Mucosa of descending colon (tissue), 3 donors: ENCODE measurements at regions not wholly inside any gene's neighbourhood (a gene's known extent, or its start where the extent isn't known, plus 50 kb on each side); places are given as distances from the start of the nearest gene placed in this dataset.

Source experiments
- ATAC-seq: fragments of 200-7000 bp; cut with Tn5 transposase; one replicate; pipeline ENCODE4 v1.9.1; 2020; ENCODE audit warnings: mild to moderate bottlenecking, moderate library complexity
- DNase-seq, 3 donors: peaks; one replicate each; pipeline ENCODE4 v3.0.0-alpha.2; 2020
- H3K36me3 ChIP-seq: fragments of 200-600 bp; one replicate; pipeline ENCODE4 v1.8.0; 2021; ENCODE audit warnings: low read depth, mild to moderate bottlenecking
- H3K4me1 ChIP-seq: fragments of 200-600 bp; one replicate; pipeline ENCODE4 v1.8.0; 2021; ENCODE audit warnings: low read depth, mild to moderate bottlenecking
- H3K4me3 ChIP-seq: fragments of 200-600 bp; one replicate; pipeline ENCODE4 v1.8.0; 2021; ENCODE audit warnings: mild to moderate bottlenecking
- H3K9me3 ChIP-seq: fragments of 200-600 bp; one replicate; pipeline ENCODE4 v1.8.0; 2021; ENCODE audit warnings: mild to moderate bottlenecking
- CTCF ChIP-seq: fragments of 200-600 bp; IDR thresholded peaks from one replicate; pipeline ENCODE4 v1.8.0; 2022; ENCODE audit warnings: antibody characterized with exemption, mild to moderate bottlenecking
- intact Hi-C, 2 donors: fragments of 100-400 bp; cut with DNase I in 1 of 2; cut with micrococcal nuclease in 1 of 2; formaldehyde crosslinking; loops; one replicate each; pipeline versions ENCODE4 v1.11.0 to v1.11.1; 2022; cut with DNase I, micrococcal nuclease
- donor health status: DM: no; HTN: no; CAD: no; lungs with moderate emphysema.
- donor health status: DM: no; HTN: no; CAD: no.
- donor health status: DM: no; HTN: yes; CAD: no.

GRCh38 chr22:47798229-47798628, 1035.8 kb downstream of the TBC1D22A start:
- ATAC-seq: no peak
- intact Hi-C loops: no loop called here

GRCh38 chr22:47797342-47797945, 1035.0 kb downstream of the TBC1D22A start:
- DNase-seq (no peak), ATAC-seq (no peak)
- Histone ChIP-seq H3K36me3 (no peaks in the 10 kb centered on the region), H3K4me1 (no peaks in the 10 kb centered on the region), H3K4me3 (no peak overlapping the region), H3K9me3 (no peaks in the 10 kb centered on the region)
- no peak for TF ChIP-seq CTCF
- intact Hi-C loops: no loop called here

More at GRCh38 chr22:47798229-47798628, 1035.8 kb downstream of the TBC1D22A start:
- TF ChIP-seq CTCF: no peak
- DNase-seq: no peak
- H3K4me3 ChIP-seq: no peak overlapping the region
- no peaks in the 10 kb centered on the region for H3K9me3 ChIP-seq
- H3K4me1 ChIP-seq: no peaks in the 10 kb centered on the region
- H3K36me3 ChIP-seq: no peaks in the 10 kb centered on the region

- Histone ChIP-seq H3K4me3 (no peak overlapping the region), H3K36me3 (no peaks in the 10 kb centered on the region), H3K9me3 (no peaks in the 10 kb centered on the region), H3K4me1 (no peaks in the 10 kb centered on the region)
- ATAC-seq: no peak
- DNase-seq: no peak
- intact Hi-C loops: no loop called here
- no peak for TF ChIP-seq CTCF
Observed at GRCh38 chr22:47796128-47796908, 1033.9 kb downstream of the TBC1D22A start.

- H3K4me3 ChIP-seq: no peak overlapping the region
- no peak for TF ChIP-seq CTCF
- H3K36me3 ChIP-seq: no peaks in the 10 kb centered on the region
- intact Hi-C loops: no loop called here
- no peaks in the 10 kb centered on the region for H3K4me1 ChIP-seq
- no peaks in the 10 kb centered on the region for H3K9me3 ChIP-seq
- no peak for DNase-seq
- no peak for ATAC-seq
Observed at GRCh38 chr22:47795477-47796127, 1033.2 kb downstream of the TBC1D22A start.

- H3K36me3 ChIP-seq: no peaks in the 10 kb centered on the region
- H3K4me3 ChIP-seq: no peak overlapping the region
- no peaks in the 10 kb centered on the region for H3K9me3 ChIP-seq
- TF ChIP-seq CTCF: no peak
- intact Hi-C loops: no loop called here
- DNase-seq: no peak
- no peaks in the 10 kb centered on the region for H3K4me1 ChIP-seq
- ATAC-seq: no peak
Observed at GRCh38 chr22:47794851-47795250, 1032.4 kb downstream of the TBC1D22A start.
